ENCODE measurements at regions not wholly inside any gene's neighbourhood (a gene's known extent, or its start where the extent isn't known, plus 50 kb on each side); places are given as distances from the start of the nearest gene placed in this dataset.

DNA sequence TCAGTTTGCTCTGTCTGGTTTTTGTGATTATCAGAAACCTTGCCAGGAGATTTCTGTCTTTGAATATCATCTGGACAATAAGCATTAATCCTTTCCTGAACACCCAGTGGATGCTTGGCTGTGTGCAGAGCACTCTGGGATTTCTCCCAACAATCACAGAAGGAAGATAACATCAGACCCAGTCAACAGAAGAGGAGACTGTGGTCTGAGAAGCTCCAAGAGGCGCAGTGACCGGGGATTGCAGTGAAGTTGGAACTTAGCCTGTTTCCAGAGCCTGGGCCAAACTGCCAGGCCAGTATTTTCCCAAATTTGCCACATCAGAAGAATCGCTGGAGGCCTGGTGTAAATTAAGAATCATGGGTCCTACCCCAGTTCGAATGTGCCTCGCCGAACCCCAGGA is 264.7 kb downstream of the C16orf95 start:
- no peaks in the 10 kb centered on the region for H3K4me1 ChIP-seq (ENCODE audit: control insufficient read depth in 2 of 2, insufficient read depth in 2 of 2, low read length in 2 of 2)
- H3K9ac ChIP-seq (ENCODE audit: low read depth in 1 of 2, low read length in 2 of 2), result no peak overlapping the region
- H3K27me3 ChIP-seq (ENCODE audit: control insufficient read depth in 2 of 2, insufficient read depth in 2 of 2, low read length in 2 of 2), result peaks cover 0 to 3% of the 10 kb centered on the region in 2 donors
- H3K27ac ChIP-seq (ENCODE audit: low read depth in 2 of 2, low read length in 2 of 2), result no peak overlapping the region
- no peaks in the 10 kb centered on the region for H3K9me3 ChIP-seq (ENCODE audit: control insufficient read depth in 2 of 2, low read length in 2 of 2)
- no peaks in the 10 kb centered on the region for H3K36me3 ChIP-seq (ENCODE audit: control insufficient read depth in 2 of 2, insufficient read depth in 2 of 2, low read length in 2 of 2)
- H3K4me3 ChIP-seq (ENCODE audit: low read length in 2 of 2), result no peak overlapping the region

DNA sequence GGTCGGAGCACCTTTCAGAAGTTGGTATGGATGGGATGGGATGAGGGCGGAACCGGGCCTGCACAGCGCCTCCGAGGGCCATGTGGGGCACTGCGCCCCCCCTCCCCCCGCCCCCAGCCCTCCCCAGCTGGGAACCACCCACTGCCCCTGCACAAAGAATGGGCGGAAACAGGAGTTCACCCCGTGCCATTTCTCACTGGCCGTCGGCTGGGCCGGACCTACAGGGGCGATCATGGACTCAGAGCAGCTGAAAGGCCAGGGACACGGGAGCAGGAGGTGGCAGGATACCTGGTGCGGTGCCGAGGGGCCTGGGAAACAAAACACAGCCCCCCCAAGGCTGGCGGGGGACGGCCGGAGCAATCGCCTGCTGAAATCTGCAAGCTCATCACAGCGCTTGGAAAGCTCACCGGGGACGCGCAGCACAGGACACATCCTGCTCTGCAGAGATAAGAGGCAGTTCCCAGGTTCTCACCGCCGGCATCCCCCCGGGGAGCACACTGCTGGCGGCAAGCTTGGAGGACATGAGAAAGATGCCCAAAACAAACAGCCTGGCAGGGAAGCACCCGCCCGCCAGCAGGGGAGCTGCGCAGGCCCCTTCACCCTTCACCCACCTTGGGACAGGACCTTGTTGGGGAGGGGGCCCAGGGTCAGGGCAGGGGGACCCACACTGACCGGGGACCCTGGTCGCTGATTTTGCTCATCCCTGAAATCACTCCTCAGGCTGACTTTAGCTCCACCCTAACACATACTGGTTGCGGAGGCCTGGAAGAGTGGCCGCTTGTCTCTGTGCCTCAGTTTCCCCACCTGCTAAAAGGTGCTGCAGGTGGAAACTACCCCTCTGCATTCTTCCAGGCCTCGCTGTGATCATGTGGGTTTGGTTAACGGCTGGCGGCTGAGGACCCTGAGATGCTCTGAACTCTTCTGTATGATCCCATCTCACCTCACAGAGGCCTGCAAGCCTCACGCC is 263.9 kb downstream of the C16orf95 start:
- H3K4me3 ChIP-seq (ENCODE audit: low read length in 2 of 2), result no peak overlapping the region
- no peak overlapping the region for H3K27ac ChIP-seq (ENCODE audit: low read depth in 2 of 2, low read length in 2 of 2)
- no peak overlapping the region for H3K9ac ChIP-seq (ENCODE audit: low read depth in 1 of 2, low read length in 2 of 2)
- peaks cover 0 to 3% of the 10 kb centered on the region in 2 donors for H3K27me3 ChIP-seq (ENCODE audit: control insufficient read depth in 2 of 2, insufficient read depth in 2 of 2, low read length in 2 of 2)
- H3K9me3 ChIP-seq (ENCODE audit: control insufficient read depth in 2 of 2, low read length in 2 of 2), result no peaks in the 10 kb centered on the region
- no peaks in the 10 kb centered on the region for H3K4me1 ChIP-seq (ENCODE audit: control insufficient read depth in 2 of 2, insufficient read depth in 2 of 2, low read length in 2 of 2)
- no peaks in the 10 kb centered on the region for H3K36me3 ChIP-seq (ENCODE audit: control insufficient read depth in 2 of 2, insufficient read depth in 2 of 2, low read length in 2 of 2)

DNA sequence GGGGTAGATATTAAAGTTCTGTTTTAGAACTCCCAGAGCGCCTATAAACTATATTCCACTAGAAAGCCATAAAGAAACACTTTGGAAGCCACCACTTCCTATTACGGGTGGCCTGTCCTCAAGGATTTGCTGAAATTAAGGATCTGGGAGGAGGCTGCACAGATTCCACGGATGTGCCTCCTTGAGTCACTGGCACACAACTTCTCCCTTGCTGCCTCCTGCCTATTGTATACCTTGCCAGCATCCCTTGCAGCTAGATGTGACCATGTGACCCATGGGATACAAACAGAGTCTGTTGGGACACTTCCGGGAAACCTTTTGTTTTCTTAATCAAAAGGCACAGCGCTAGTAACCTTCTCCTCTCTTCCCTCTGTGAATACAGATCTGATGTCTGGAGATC is 263.0 kb downstream of the C16orf95 start:
- no peaks in the 10 kb centered on the region for H3K36me3 ChIP-seq (ENCODE audit: control insufficient read depth in 2 of 2, insufficient read depth in 2 of 2, low read length in 2 of 2)
- H3K27me3 ChIP-seq (ENCODE audit: control insufficient read depth in 2 of 2, insufficient read depth in 2 of 2, low read length in 2 of 2), result peaks cover 0 to 3% of the 10 kb centered on the region in 2 donors

DNA sequence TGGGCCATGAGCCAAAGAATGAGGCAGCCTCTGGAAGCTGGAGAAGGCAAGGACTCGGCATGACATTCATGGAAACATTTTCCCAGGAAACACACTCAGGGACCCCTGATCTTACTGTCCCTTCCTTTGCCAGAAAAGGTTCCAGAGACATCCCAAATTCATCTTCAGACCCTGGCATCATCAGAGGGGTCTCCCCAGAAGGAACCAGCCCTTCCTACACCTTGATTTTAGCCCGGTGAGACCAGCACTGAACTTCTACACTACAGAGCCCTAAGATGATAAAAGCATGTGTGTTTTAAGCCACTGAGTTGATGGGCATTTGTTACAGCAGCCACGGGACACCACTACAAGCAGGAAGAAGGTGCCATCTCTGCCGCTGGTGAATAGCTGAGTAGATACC is 262.3 kb downstream of the C16orf95 start:
- Histone ChIP-seq H3K27ac (ENCODE audit: low read depth in 2 of 2, low read length in 2 of 2) (no peak overlapping the region), H3K27me3 (ENCODE audit: control insufficient read depth in 2 of 2, insufficient read depth in 2 of 2, low read length in 2 of 2) (peaks cover 0 to 3% of the 10 kb centered on the region in 2 donors), H3K36me3 (ENCODE audit: control insufficient read depth in 2 of 2, insufficient read depth in 2 of 2, low read length in 2 of 2) (no peaks in the 10 kb centered on the region), H3K4me1 (ENCODE audit: control insufficient read depth in 2 of 2, insufficient read depth in 2 of 2, low read length in 2 of 2) (no peaks in the 10 kb centered on the region), H3K9ac (ENCODE audit: low read depth in 1 of 2, low read length in 2 of 2) (no peak overlapping the region), H3K4me3 (ENCODE audit: low read length in 2 of 2) (no peak overlapping the region), H3K9me3 (ENCODE audit: control insufficient read depth in 2 of 2, low read length in 2 of 2) (no peaks in the 10 kb centered on the region)

More for the DNA sequence above, 263.0 kb downstream of the C16orf95 start:
- Histone ChIP-seq H3K9ac (ENCODE audit: low read depth in 1 of 2, low read length in 2 of 2) (no peak overlapping the region), H3K27ac (ENCODE audit: low read depth in 2 of 2, low read length in 2 of 2) (no peak overlapping the region), H3K4me1 (ENCODE audit: control insufficient read depth in 2 of 2, insufficient read depth in 2 of 2, low read length in 2 of 2) (no peaks in the 10 kb centered on the region), H3K9me3 (ENCODE audit: control insufficient read depth in 2 of 2, low read length in 2 of 2) (no peaks in the 10 kb centered on the region), H3K4me3 (ENCODE audit: low read length in 2 of 2) (no peak overlapping the region)

DNA sequence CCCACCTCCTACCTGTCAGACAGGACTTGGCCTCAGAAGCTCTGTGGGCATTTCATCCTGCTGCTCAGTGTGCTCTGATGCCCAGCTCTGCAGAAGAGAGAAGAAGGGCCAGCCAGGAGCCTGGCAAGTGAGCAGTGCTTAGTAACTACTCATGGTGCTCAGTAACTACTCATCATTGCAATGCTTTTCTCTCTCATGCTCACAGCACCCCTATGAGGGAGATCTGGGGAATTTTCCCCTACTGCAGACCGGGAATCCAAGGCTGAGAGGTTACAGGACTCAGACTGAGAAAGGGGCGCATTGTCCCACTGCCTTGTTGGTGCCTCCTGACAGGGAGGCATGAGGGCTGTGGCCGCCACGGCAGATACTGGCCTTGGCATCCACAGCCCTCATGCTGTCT is 261.1 kb downstream of the C16orf95 start:
- H3K27me3 ChIP-seq (ENCODE audit: control insufficient read depth in 2 of 2, insufficient read depth in 2 of 2, low read length in 2 of 2), result peaks cover 0 to 3% of the 10 kb centered on the region in 2 donors
- H3K4me3 ChIP-seq (ENCODE audit: low read length in 2 of 2), result no peak overlapping the region
- H3K36me3 ChIP-seq (ENCODE audit: control insufficient read depth in 2 of 2, insufficient read depth in 2 of 2, low read length in 2 of 2), result no peaks in the 10 kb centered on the region
- H3K4me1 ChIP-seq (ENCODE audit: control insufficient read depth in 2 of 2, insufficient read depth in 2 of 2, low read length in 2 of 2), result no peaks in the 10 kb centered on the region
- no peak overlapping the region for H3K27ac ChIP-seq (ENCODE audit: low read depth in 2 of 2, low read length in 2 of 2)
- H3K9ac ChIP-seq (ENCODE audit: low read depth in 1 of 2, low read length in 2 of 2), result no peak overlapping the region
- no peaks in the 10 kb centered on the region for H3K9me3 ChIP-seq (ENCODE audit: control insufficient read depth in 2 of 2, low read length in 2 of 2)

DNA sequence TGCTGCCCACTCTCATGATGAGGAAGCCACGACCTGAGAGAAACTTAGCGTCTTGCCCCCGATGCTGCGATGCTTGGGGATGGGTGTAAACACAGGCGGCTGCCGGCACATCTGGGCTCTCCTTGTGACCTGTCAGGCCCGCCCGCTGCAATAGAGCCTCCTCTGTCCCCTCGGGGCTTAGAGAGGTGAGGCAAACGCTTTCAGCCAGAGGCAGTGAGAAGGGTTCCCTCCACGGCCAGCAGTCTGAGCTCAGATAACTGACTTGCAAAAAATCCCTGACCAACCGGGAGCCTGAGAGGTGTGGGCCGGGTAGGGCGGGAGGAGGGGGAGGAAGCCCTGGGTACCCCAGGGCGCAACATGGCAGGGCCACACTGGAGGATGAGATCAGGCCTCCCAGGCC is 260.6 kb downstream of the C16orf95 start:
- Histone ChIP-seq H3K27ac (ENCODE audit: low read depth in 2 of 2, low read length in 2 of 2) (no peak overlapping the region), H3K9ac (ENCODE audit: low read depth in 1 of 2, low read length in 2 of 2) (no peak overlapping the region), H3K9me3 (ENCODE audit: control insufficient read depth in 2 of 2, low read length in 2 of 2) (no peaks in the 10 kb centered on the region), H3K4me3 (ENCODE audit: low read length in 2 of 2) (no peak overlapping the region), H3K36me3 (ENCODE audit: control insufficient read depth in 2 of 2, insufficient read depth in 2 of 2, low read length in 2 of 2) (no peaks in the 10 kb centered on the region), H3K4me1 (ENCODE audit: control insufficient read depth in 2 of 2, insufficient read depth in 2 of 2, low read length in 2 of 2) (no peaks in the 10 kb centered on the region), H3K27me3 (ENCODE audit: control insufficient read depth in 2 of 2, insufficient read depth in 2 of 2, low read length in 2 of 2) (peaks cover 0 to 3% of the 10 kb centered on the region in 2 donors)

DNA sequence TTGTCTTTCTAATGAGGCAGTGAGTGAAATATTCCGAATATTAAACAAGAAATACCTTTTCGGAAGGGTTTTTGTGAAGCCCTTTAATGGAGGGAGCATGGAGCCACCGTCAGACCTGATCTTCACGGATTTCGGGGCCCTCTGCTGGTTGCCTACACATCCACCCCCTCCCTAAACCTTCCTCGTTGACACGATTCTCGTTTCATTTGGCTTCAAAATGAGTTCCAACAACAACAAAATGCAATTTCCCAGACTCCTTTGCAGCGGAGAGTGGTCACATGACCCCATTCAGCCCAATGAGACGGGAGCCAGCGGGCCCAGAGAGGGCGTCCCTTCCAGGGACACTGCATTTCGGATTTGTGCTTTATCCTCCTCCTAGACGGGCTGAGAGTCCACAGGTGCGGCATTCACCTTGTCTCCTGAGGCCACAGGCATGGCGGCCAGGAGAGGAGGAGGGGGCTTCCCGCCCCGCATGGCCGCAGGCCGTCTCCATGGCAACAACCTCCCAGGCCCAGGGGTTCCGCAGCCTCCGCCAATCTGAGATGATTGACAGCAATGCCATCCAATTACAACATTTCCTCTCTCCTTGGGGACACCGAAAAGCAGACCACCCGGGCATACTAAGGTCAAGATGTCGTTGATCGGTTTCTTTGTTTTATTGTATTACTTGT is 259.8 kb downstream of the C16orf95 start:
- Histone ChIP-seq H3K4me1 (ENCODE audit: control insufficient read depth in 2 of 2, insufficient read depth in 2 of 2, low read length in 2 of 2) (no peaks in the 10 kb centered on the region), H3K4me3 (ENCODE audit: low read length in 2 of 2) (no peak overlapping the region), H3K27ac (ENCODE audit: low read depth in 2 of 2, low read length in 2 of 2) (no peak overlapping the region), H3K9ac (ENCODE audit: low read depth in 1 of 2, low read length in 2 of 2) (no peak overlapping the region), H3K9me3 (ENCODE audit: control insufficient read depth in 2 of 2, low read length in 2 of 2) (no peaks in the 10 kb centered on the region), H3K36me3 (ENCODE audit: control insufficient read depth in 2 of 2, insufficient read depth in 2 of 2, low read length in 2 of 2) (no peaks in the 10 kb centered on the region), H3K27me3 (ENCODE audit: control insufficient read depth in 2 of 2, insufficient read depth in 2 of 2, low read length in 2 of 2) (peaks cover 0 to 3% of the 10 kb centered on the region in 2 donors)

DNA sequence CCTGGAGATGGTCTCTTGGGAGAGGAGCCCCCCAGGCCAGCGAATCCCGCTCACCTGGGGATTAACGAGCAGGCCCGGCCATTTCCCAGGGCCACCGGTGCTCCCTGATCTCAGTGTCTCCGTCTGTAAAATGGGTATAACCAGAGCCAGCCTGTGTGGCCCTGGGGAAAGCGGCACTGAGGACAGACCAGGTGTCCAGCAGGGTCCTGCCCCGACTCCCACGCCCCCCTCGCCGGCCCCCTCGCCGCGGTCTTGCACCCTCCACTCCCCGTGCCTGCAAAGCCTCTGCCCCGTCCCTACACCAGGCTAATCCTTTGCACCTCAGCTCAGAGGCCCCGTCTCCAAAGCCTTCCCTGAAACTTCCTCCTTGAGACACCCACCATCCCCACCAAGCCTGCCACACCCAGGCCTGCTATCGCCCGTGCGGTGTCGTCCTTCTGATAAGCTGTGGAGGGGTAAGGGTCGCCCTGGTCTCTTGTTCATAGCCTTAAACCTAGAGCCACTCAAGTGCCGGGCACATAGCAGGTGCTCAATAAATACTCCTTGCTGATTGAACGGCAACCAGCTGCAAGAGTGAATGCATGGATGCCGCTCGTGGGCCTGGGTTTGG is 259.1 kb downstream of the C16orf95 start:
- H3K4me1 ChIP-seq (ENCODE audit: control insufficient read depth in 2 of 2, insufficient read depth in 2 of 2, low read length in 2 of 2), result no peaks in the 10 kb centered on the region
- no peak overlapping the region for H3K4me3 ChIP-seq (ENCODE audit: low read length in 2 of 2)
- peaks cover 0 to 3% of the 10 kb centered on the region in 2 donors for H3K27me3 ChIP-seq (ENCODE audit: control insufficient read depth in 2 of 2, insufficient read depth in 2 of 2, low read length in 2 of 2)
- no peak overlapping the region for H3K27ac ChIP-seq (ENCODE audit: low read depth in 2 of 2, low read length in 2 of 2)
- H3K36me3 ChIP-seq (ENCODE audit: control insufficient read depth in 2 of 2, insufficient read depth in 2 of 2, low read length in 2 of 2), result no peaks in the 10 kb centered on the region
- no peak overlapping the region for H3K9ac ChIP-seq (ENCODE audit: low read depth in 1 of 2, low read length in 2 of 2)
- H3K9me3 ChIP-seq (ENCODE audit: control insufficient read depth in 2 of 2, low read length in 2 of 2), result no peaks in the 10 kb centered on the region

DNA sequence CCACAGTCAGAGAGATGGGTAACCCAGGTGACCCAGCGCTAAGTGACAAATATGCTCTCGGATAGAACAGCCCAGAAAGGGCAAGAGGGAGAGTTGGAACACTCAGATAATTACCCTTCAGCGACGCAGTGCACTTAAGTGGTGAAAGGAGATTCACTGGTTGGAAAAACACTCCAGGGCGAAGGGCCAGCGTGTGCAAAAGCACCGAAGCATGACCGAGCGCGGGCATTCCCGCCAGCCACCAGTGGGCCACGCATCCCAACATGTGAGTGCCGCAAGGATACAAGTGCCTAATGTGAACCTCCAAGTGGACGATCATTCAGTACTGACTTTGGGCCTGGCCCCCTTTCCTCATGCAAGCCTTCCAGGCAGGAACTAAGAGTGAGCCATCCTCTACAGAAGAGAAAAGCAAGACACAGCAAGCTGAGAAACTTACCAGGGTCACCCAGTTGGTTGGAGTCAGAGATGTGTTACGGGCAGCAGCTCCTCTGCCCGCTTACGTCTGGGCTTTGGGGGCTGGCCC is 258.4 kb downstream of the C16orf95 start:
- H3K4me1 ChIP-seq (ENCODE audit: control insufficient read depth in 2 of 2, insufficient read depth in 2 of 2, low read length in 2 of 2), result no peaks in the 10 kb centered on the region
- no peaks in the 10 kb centered on the region for H3K36me3 ChIP-seq (ENCODE audit: control insufficient read depth in 2 of 2, insufficient read depth in 2 of 2, low read length in 2 of 2)
- peaks cover 0 to 5% of the 10 kb centered on the region in 2 donors for H3K27me3 ChIP-seq (ENCODE audit: control insufficient read depth in 2 of 2, insufficient read depth in 2 of 2, low read length in 2 of 2)

More for the DNA sequence above, 258.4 kb downstream of the C16orf95 start:
- no peaks in the 10 kb centered on the region for H3K9me3 ChIP-seq (ENCODE audit: control insufficient read depth in 2 of 2, low read length in 2 of 2)
- no peak overlapping the region for H3K27ac ChIP-seq (ENCODE audit: low read depth in 2 of 2, low read length in 2 of 2)
- H3K4me3 ChIP-seq (ENCODE audit: low read length in 2 of 2), result no peak overlapping the region
- no peak overlapping the region for H3K9ac ChIP-seq (ENCODE audit: low read depth in 1 of 2, low read length in 2 of 2)
